ENCODE measurements at regions not wholly inside any gene's neighbourhood (a gene's known extent, or its start where the extent isn't known, plus 50 kb on each side); places are given as distances from the start of the nearest gene placed in this dataset.

- no peaks in the 10 kb centered on the region for H3K79me2 ChIP-seq (ENCODE audit: insufficient read depth, low read length)
- no peaks in the 10 kb centered on the region for H3K27me3 ChIP-seq (ENCODE audit: low read length)
- no peaks in the 10 kb centered on the region for H3K9me3 ChIP-seq (ENCODE audit: insufficient read depth, low read length)
- no peaks in the 10 kb centered on the region for H4K20me1 ChIP-seq (ENCODE audit: low read depth, low read length)
- H3F3A ChIP-seq (ENCODE audit: insufficient read depth) = no peaks in the 10 kb centered on the region
- no peak overlapping the region for H3K4me2 ChIP-seq (ENCODE audit: low read depth, low read length, poor library complexity, severe bottlenecking)
- H3K4me3 ChIP-seq (ENCODE audit: insufficient read depth, low read length, poor library complexity, severe bottlenecking) = no peak overlapping the region
- H3K27ac ChIP-seq (ENCODE audit: low read depth, low read length) = no peak overlapping the region
- no peak for TF ChIP-seq EZH2phosphoT487 (conservative IDR thresholded peaks at IDR 0.05; ENCODE audit: low read length)
- TF ChIP-seq, protein P1, sequence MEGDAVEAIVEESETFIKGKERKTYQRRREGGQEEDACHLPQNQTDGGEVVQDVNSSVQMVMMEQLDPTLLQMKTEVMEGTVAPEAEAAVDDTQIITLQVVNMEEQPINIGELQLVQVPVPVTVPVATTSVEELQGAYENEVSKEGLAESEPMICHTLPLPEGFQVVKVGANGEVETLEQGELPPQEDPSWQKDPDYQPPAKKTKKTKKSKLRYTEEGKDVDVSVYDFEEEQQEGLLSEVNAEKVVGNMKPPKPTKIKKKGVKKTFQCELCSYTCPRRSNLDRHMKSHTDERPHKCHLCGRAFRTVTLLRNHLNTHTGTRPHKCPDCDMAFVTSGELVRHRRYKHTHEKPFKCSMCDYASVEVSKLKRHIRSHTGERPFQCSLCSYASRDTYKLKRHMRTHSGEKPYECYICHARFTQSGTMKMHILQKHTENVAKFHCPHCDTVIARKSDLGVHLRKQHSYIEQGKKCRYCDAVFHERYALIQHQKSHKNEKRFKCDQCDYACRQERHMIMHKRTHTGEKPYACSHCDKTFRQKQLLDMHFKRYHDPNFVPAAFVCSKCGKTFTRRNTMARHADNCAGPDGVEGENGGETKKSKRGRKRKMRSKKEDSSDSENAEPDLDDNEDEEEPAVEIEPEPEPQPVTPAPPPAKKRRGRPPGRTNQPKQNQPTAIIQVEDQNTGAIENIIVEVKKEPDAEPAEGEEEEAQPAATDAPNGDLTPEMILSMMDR (IDR thresholded peaks at IDR 0.05; ENCODE audit: insufficient read depth, low read length, poor library complexity, severe bottlenecking) = no peak
- no peak overlapping the region for H3K9ac ChIP-seq (ENCODE audit: low read length)
- H3K9me2 ChIP-seq (replicated peaks; ENCODE audit: insufficient read depth, low read length) = no peaks in the 10 kb centered on the region
- no peaks in the 10 kb centered on the region for H3K36me3 ChIP-seq (ENCODE audit: low read length)
- no peak overlapping the region for H2AFZ ChIP-seq (ENCODE audit: low read depth, low read length, severe bottlenecking)
These were observed 420.3 kb downstream of the XYLT1 start for GRCh38 chr16:17050468-17050867.

Measured in SU-DHL-6 (cell line).